ENCODE measurements at regions not wholly inside any gene's neighbourhood (a gene's known extent, or its start where the extent isn't known, plus 50 kb on each side); places are given as distances from the start of the nearest gene placed in this dataset.

GRCh38 chr7:116429986-116430619, 69.4 kb upstream of the CAV2 start:
- Mint-ChIP-seq H3K36me3 (ENCODE audit: low read depth) (no peaks in the 10 kb centered on the region), H3K4me1 (no peaks in the 10 kb centered on the region), H3K9me3 (peaks cover 3% of the 10 kb centered on the region), H3K4me3 (no peak overlapping the region), H3K27ac (no peak overlapping the region), H3K27me3 (ENCODE audit: low read depth, poor library complexity) (peaks cover 4% of the 10 kb centered on the region)
- no peak for TF ChIP-seq CTCF (IDR thresholded peaks at IDR 0.05)
- no peak for DNase-seq

- Mint-ChIP-seq H3K27me3 (ENCODE audit: low read depth, poor library complexity) (peaks cover 4% of the 10 kb centered on the region), H3K9me3 (peaks cover 9% of the 10 kb centered on the region), H3K36me3 (ENCODE audit: low read depth) (no peaks in the 10 kb centered on the region), H3K4me1 (no peaks in the 10 kb centered on the region), H3K27ac (no peak overlapping the region), H3K4me3 (no peak overlapping the region)
- TF ChIP-seq CTCF (IDR thresholded peaks at IDR 0.05): no peak
- DNase-seq: no peak
Observed at GRCh38 chr7:116431787-116432526, 67.6 kb upstream of the CAV2 start.

GRCh38 chr7:116432527-116432916, 67.0 kb upstream of the CAV2 start:
- Mint-ChIP-seq H3K36me3 (ENCODE audit: low read depth) (no peaks in the 10 kb centered on the region), H3K4me1 (no peaks in the 10 kb centered on the region), H3K27me3 (ENCODE audit: low read depth, poor library complexity) (peaks cover 4% of the 10 kb centered on the region), H3K4me3 (no peak overlapping the region), H3K27ac (no peak overlapping the region), H3K9me3 (peaks cover 9% of the 10 kb centered on the region)
- no peak for TF ChIP-seq CTCF (IDR thresholded peaks at IDR 0.05)
- DNase-seq: no peak

- Mint-ChIP-seq H3K4me1 (no peaks in the 10 kb centered on the region), H3K27me3 (ENCODE audit: low read depth, poor library complexity) (peaks cover 4% of the 10 kb centered on the region), H3K36me3 (ENCODE audit: low read depth) (no peaks in the 10 kb centered on the region), H3K4me3 (no peak overlapping the region), H3K27ac (no peak overlapping the region), H3K9me3 (peaks cover 9% of the 10 kb centered on the region)
- no peak for TF ChIP-seq CTCF (IDR thresholded peaks at IDR 0.05)
- no peak for DNase-seq
Observed at GRCh38 chr7:116433246-116433645, 66.3 kb upstream of the CAV2 start.

- DNase-seq: no peak
- no peaks in the 10 kb centered on the region for H3K4me1 Mint-ChIP-seq
- peaks cover 4% of the 10 kb centered on the region for H3K27me3 Mint-ChIP-seq (ENCODE audit: low read depth, poor library complexity)
- H3K27ac Mint-ChIP-seq: no peak overlapping the region
- H3K36me3 Mint-ChIP-seq (ENCODE audit: low read depth): no peaks in the 10 kb centered on the region
- no peak for TF ChIP-seq CTCF (IDR thresholded peaks at IDR 0.05)
- peaks cover 6% of the 10 kb centered on the region for H3K9me3 Mint-ChIP-seq
- no peak overlapping the region for H3K4me3 Mint-ChIP-seq
Observed at GRCh38 chr7:116434820-116435341, 64.7 kb upstream of the CAV2 start.

All from nephron progenitor cell (in vitro differentiated cells).